PC-9 (cell line): ENCODE measurements at regions not wholly inside any gene's neighbourhood (a gene's known extent, or its start where the extent isn't known, plus 50 kb on each side); places are given as distances from the start of the nearest gene placed in this dataset.

Experiments used
- BruUV-seq: library from RNA; stranded (reverse); fragments of 400-500 nt; replicated peaks from 2 replicates; lab custom pipeline; 2021; lab: Mats Ljungman, UMichigan
- CTCF ChIA-PET: fragments of 300-600 bp; sonication (Branson Sonifier 250); formaldehyde crosslinking; loops from one replicate; lab custom pipeline; 2022; ENCODE audit warnings: antibody characterized with exemption; lab: Charles Lee
- POLR2A ChIA-PET: fragments of 300-600 bp; sonication (Branson Sonifier 250); formaldehyde crosslinking; loops from one replicate; lab custom pipeline; 2022; ENCODE audit warnings: antibody characterized with exemption; ENCODE audit not compliant: unreplicated experiment; lab: Charles Lee
- DNase-seq, 2 experiments: peaks; one replicate each; pipeline versions ENCODE4 v3.0.0 to v3.0.0-alpha.2; 2015 to 2022; ENCODE audit warnings: mixed read lengths in 1 of 2
- H2AFZ ChIP-seq: fragments of 200-600 bp; sonication (generic); 2 replicates; pipeline ENCODE4 v1.8.1; 2017; ENCODE audit warnings: antibody characterized with exemption
- H3F3A ChIP-seq: fragments of 200-600 bp; sonication (generic); 2 replicates; pipeline ENCODE4 v1.8.1; 2017; ENCODE audit warnings: antibody characterized with exemption, mild to moderate bottlenecking, low read depth; ENCODE audit not compliant: insufficient read depth
- H3K27ac ChIP-seq: fragments of 200-600 bp; sonication (generic); 2 replicates; pipeline ENCODE4 v1.6.1; 2016; ENCODE audit warnings: mixed run types
- H3K27me3 ChIP-seq: fragments of 200-600 bp; sonication (generic); 2 replicates; pipeline ENCODE4 v1.6.1; 2016; ENCODE audit warnings: low read depth, mixed run types; ENCODE audit not compliant: insufficient read depth
- H3K36me3 ChIP-seq: fragments of 200-600 bp; sonication (generic); 2 replicates; pipeline ENCODE4 v1.6.1; 2016; ENCODE audit warnings: low read depth, mixed run types
- H3K4me1 ChIP-seq: fragments of 200-600 bp; sonication (generic); replicated peaks from 2 replicates; pipeline ENCODE4 v1.6.1; 2016; ENCODE audit warnings: mixed run types; ENCODE audit not compliant: insufficient read depth
- H3K4me2 ChIP-seq: fragments of 200-600 bp; sonication (generic); 2 replicates; pipeline ENCODE4 v1.6.1; 2017; ENCODE audit warnings: mixed run types
- H3K4me3 ChIP-seq: fragments of 200-600 bp; sonication (generic); 2 replicates; pipeline ENCODE4 v1.6.1; 2016; ENCODE audit warnings: mixed run types
- H3K79me2 ChIP-seq: fragments of 200-600 bp; sonication (generic); 2 replicates; pipeline ENCODE4 v1.6.1; 2017; ENCODE audit warnings: low read depth, mixed run types
- H3K9me2 ChIP-seq: fragments of 200-600 bp; sonication (generic); 2 replicates; pipeline ENCODE4 v1.8.1; 2017; ENCODE audit warnings: mild to moderate bottlenecking; ENCODE audit not compliant: insufficient read depth
- H3K9me3 ChIP-seq: fragments of 200-600 bp; sonication (generic); 2 replicates; pipeline ENCODE4 v1.8.1; 2016; ENCODE audit warnings: low read depth; ENCODE audit not compliant: insufficient read depth
- H4K20me1 ChIP-seq: fragments of 200-600 bp; sonication (generic); 2 replicates; pipeline ENCODE4 v1.8.1; 2017; ENCODE audit not compliant: insufficient read depth
- CTCF ChIP-seq: fragments of 200-600 bp; sonication (generic); conservative IDR thresholded peaks from 2 replicates; pipeline ENCODE4 v1.6.1; 2017; ENCODE audit warnings: mixed run types, antibody characterized with exemption, mild to moderate bottlenecking, moderate library complexity
- EZH2 ChIP-seq: fragments of 200-600 bp; sonication (generic); IDR thresholded peaks from 2 replicates; pipeline ENCODE4 v1.8.0; 2017; ENCODE audit warnings: antibody characterized with exemption, low read depth
- intact Hi-C: fragments of 100-400 bp; cut with micrococcal nuclease; formaldehyde crosslinking; loops from one replicate; pipeline ENCODE4 v1.10.0; 2022; ENCODE audit not compliant: unreplicated experiment

GRCh38 chr2:158015428-158016076 lies 86.1 kb upstream of the UPP2 start:
- H3K27me3 ChIP-seq = no peaks in the 10 kb centered on the region
- DNase-seq = no peak
- ChIA-PET CTCF (no interaction called here), POLR2A (no interaction called here)
- H3K36me3 ChIP-seq = no peaks in the 10 kb centered on the region
- TF ChIP-seq CTCF = no peak
- no peak for TF ChIP-seq EZH2
- H3K4me2 ChIP-seq = no peak overlapping the region
- no peaks in the 10 kb centered on the region for H3K9me2 ChIP-seq
- peaks cover 9% of the 10 kb centered on the region for H3K4me1 ChIP-seq
- H3K4me3 ChIP-seq = no peak overlapping the region
- no peak overlapping the region for H2AFZ ChIP-seq
- intact Hi-C loops = no loop called here
- H3F3A ChIP-seq = no peaks in the 10 kb centered on the region
- H3K9me3 ChIP-seq = no peaks in the 10 kb centered on the region
- no peaks in the 10 kb centered on the region for H3K79me2 ChIP-seq
- H4K20me1 ChIP-seq = no peaks in the 10 kb centered on the region
- no peak overlapping the region for H3K27ac ChIP-seq
- BruUV-seq = no TSS peak

- Histone ChIP-seq H3K9me2 (no peaks in the 10 kb centered on the region), H3K27ac (no peak overlapping the region), H4K20me1 (no peaks in the 10 kb centered on the region), H3K4me3 (no peak overlapping the region), H3K27me3 (no peaks in the 10 kb centered on the region), H2AFZ (no peak overlapping the region), H3K9me3 (no peaks in the 10 kb centered on the region), H3K4me1 (peaks cover 11% of the 10 kb centered on the region), H3K4me2 (no peak overlapping the region), H3K36me3 (no peaks in the 10 kb centered on the region), H3F3A (no peaks in the 10 kb centered on the region), H3K79me2 (no peaks in the 10 kb centered on the region)
- BruUV-seq = no TSS peak
- intact Hi-C loops = no loop called here
- no peak for DNase-seq
- ChIA-PET CTCF (no interaction called here), POLR2A (no interaction called here)
- no peak for TF ChIP-seq EZH2
- no peak for TF ChIP-seq CTCF
These were observed 87.8 kb upstream of the UPP2 start for GRCh38 chr2:158013891-158014290.

DNA sequence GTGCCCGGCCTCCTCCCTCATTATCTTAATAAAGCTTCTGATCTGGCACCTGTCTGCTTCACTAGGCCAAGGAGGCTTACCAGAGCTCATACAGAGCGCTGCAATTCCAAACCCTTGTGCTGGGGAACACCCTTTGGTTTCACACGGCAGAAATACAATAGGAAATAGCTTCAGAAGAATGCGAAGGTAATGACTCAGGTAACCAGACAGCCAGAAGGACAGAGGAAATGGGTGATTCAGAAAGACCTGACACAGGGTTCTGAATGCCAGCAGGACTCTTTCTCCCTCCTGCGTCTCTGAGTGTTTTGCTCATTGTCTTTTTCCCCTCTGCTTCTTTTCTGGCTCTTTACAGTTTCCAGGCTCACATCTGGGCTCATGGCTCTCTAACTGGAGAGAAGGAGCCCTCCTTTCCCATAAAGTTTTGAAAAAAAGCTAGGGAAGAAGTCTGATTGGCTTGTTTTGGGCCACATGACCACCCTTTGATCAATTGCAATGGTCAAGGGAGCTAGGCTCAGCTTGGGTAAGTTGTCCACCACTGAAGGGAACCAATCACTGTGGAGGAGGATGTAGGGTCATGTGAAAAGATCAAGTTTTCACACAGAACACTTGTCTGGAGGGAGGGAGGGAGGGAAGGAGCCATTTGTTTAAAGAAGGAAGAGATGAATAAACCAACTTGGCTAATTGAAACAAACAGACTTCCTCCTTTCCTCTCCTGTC lies 90.5 kb upstream of the UPP2 start:
- intact Hi-C loops = loop anchor here (2.0 kb wide), 2 partner anchors 134 to 232 kb away; partner anchors contain the start of gene ACVR1
- H3K36me3 ChIP-seq = no peaks in the 10 kb centered on the region
- 0 out of 2 replicates have a peak overlapping the region, but pooled peaks have one; percentile 64 for H2AFZ ChIP-seq
- no TSS peak for BruUV-seq
- peak; percentile 55 to 75 for DNase-seq
- H3K4me2 ChIP-seq = peak overlapping the region; percentile 43
- H3K27ac ChIP-seq = peak overlapping the region; percentile 68
- H3K9me3 ChIP-seq = no peaks in the 10 kb centered on the region
- H3K4me3 ChIP-seq = no peak overlapping the region
- ChIA-PET POLR2A (interaction anchor here (0.6 kb wide), 2 partner anchors 558 to 1087 kb away, joined by 3 to 13 read pairs; no protein-coding TSS in a partner anchor), CTCF (interaction anchor here (0.5 to 0.9 kb wide), 3 partner anchors 215 to 890 kb away, joined by 3 to 5 read pairs (median 4); no protein-coding TSS in a partner anchor)
- no peak for TF ChIP-seq EZH2
- no peak for TF ChIP-seq CTCF
- peaks cover 11% of the 10 kb centered on the region for H3K4me1 ChIP-seq
- H3K27me3 ChIP-seq = no peaks in the 10 kb centered on the region
- H4K20me1 ChIP-seq = no peaks in the 10 kb centered on the region
- no peaks in the 10 kb centered on the region for H3F3A ChIP-seq
- H3K9me2 ChIP-seq = no peaks in the 10 kb centered on the region
- H3K79me2 ChIP-seq = no peaks in the 10 kb centered on the region
